ENCODE measurements at regions not wholly inside any gene's neighbourhood (a gene's known extent, or its start where the extent isn't known, plus 50 kb on each side); places are given as distances from the start of the nearest gene placed in this dataset.

DNA sequence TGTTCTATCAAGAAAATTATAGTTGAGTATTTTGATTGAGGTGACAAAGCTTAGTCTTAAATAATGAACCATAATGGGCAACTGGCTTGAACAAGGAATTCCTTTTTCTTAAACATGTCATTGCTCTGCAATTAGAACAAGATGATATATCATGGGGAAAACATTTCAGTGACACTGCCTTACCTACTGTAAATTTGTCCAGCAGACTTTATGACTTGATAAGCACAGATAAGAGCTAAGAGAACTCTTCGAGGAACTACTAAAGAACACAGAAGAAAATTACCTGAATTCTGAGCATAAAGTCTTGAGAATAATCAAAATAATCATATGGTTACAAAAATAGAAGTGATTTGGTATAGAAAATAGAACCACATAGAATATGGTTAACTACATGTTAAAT lies 257.8 kb downstream of the PDHA2 start:
- TF ChIP-seq, protein P1, sequence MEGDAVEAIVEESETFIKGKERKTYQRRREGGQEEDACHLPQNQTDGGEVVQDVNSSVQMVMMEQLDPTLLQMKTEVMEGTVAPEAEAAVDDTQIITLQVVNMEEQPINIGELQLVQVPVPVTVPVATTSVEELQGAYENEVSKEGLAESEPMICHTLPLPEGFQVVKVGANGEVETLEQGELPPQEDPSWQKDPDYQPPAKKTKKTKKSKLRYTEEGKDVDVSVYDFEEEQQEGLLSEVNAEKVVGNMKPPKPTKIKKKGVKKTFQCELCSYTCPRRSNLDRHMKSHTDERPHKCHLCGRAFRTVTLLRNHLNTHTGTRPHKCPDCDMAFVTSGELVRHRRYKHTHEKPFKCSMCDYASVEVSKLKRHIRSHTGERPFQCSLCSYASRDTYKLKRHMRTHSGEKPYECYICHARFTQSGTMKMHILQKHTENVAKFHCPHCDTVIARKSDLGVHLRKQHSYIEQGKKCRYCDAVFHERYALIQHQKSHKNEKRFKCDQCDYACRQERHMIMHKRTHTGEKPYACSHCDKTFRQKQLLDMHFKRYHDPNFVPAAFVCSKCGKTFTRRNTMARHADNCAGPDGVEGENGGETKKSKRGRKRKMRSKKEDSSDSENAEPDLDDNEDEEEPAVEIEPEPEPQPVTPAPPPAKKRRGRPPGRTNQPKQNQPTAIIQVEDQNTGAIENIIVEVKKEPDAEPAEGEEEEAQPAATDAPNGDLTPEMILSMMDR (conservative IDR thresholded peaks at IDR 0.05; ENCODE audit: low read length) = no peak
- TF ChIP-seq EZH2phosphoT487 (IDR thresholded peaks at IDR 0.05; ENCODE audit: borderline replicate concordance) = no peak
